Lung (tissue), 11 donors: ENCODE measurements at regions not wholly inside any gene's neighbourhood (a gene's known extent, or its start where the extent isn't known, plus 50 kb on each side); places are given as distances from the start of the nearest gene placed in this dataset.

Source experiments
- ATAC-seq: fragments of 200-7000 bp; cut with Tn5 transposase; one replicate; pipeline ENCODE4 v1.9.1; 2020; ENCODE audit warnings: moderate number of reproducible peaks; ENCODE audit not compliant: insufficient read depth, low FRiP score
- DNase-seq, 3 donors: peaks; one replicate each; pipeline ENCODE4 v3.0.0-alpha.2; 2013 to 2017
- H3K27ac ChIP-seq, 2 donors: one replicate each; pipeline ENCODE4 v1.5.1; 2013; ENCODE audit warnings: mild to moderate bottlenecking in 2 of 2, moderate library complexity in 2 of 2, control low read depth in 1 of 2, inconsistent platforms in 1 of 2, low read depth in 1 of 2, low read length in 1 of 2
- H3K27me3 ChIP-seq, 3 donors: one replicate each; pipeline ENCODE4 v1.5.1; 2013; ENCODE audit warnings: low read length in 2 of 3; ENCODE audit not compliant: control insufficient read depth in 3 of 3, insufficient read depth in 3 of 3
- H3K36me3 ChIP-seq, 4 donors: one replicate each; pipeline ENCODE4 v1.5.1; 2013; ENCODE audit warnings: low read length in 4 of 4, mild to moderate bottlenecking in 1 of 4, moderate library complexity in 1 of 4; ENCODE audit not compliant: control insufficient read depth in 4 of 4, insufficient read depth in 4 of 4
- H3K4me1 ChIP-seq, 5 donors: one replicate each; pipeline ENCODE4 v1.5.1; 2013; ENCODE audit warnings: low read length in 5 of 5, mild to moderate bottlenecking in 2 of 5, moderate library complexity in 1 of 5; ENCODE audit not compliant: control insufficient read depth in 5 of 5, insufficient read depth in 5 of 5
- H3K4me3 ChIP-seq: one replicate; pipeline ENCODE4 v1.5.1; 2013; ENCODE audit warnings: mild to moderate bottlenecking, control low read depth, moderate library complexity
- H3K9ac ChIP-seq, 2 donors: one replicate each; pipeline ENCODE4 v1.5.1; 2013; ENCODE audit warnings: low read length in 2 of 2, control low read depth in 1 of 2; ENCODE audit not compliant: insufficient read depth in 1 of 2
- H3K9me3 ChIP-seq, 4 donors: one replicate each; pipeline ENCODE4 v1.5.1; 2013; ENCODE audit warnings: low read length in 3 of 4, mild to moderate bottlenecking in 1 of 4, moderate library complexity in 1 of 4; ENCODE audit not compliant: control insufficient read depth in 4 of 4, insufficient read depth in 3 of 4
- CTCF ChIP-seq: IDR thresholded peaks from 2 replicates; pipeline ENCODE4 v1.5.1; 2012; ENCODE audit warnings: mild to moderate bottlenecking; ENCODE audit errors: control extremely low read depth, extremely low read depth
- WGBS, 2 donors: extraction: QIAGEN DNeasy Blood & Tissue Kit; methylation state at CpG; one replicate each; pipeline ENCODE4 v1.1.7; 2013; 5-methylcytosine and 5-hydroxymethylcytosine counted together
- donor health status: control.
- donor health status: control.
- donor health status: Bipolar disorder and iron deficiency.
- donor health status: healthy.
- donor health status: DM: yes; HTN: yes; CAD: no.

- DNase-seq = peak in 2 of 3 donors; percentile 90 to 93
- no peak for ATAC-seq
- no peak overlapping the region for H3K9ac ChIP-seq
Measured at GRCh38 chr4:34678431-34678830, 1565.9 kb downstream of the ARAP2 start.

GRCh38 chr4:34679228-34679627 is 1565.1 kb downstream of the ARAP2 start:
- DNase-seq = peak; percentile 14 to 61 (median 46)
- Histone ChIP-seq H3K36me3 (no peaks in the 10 kb centered on the region), H3K4me1 (peaks cover 0 to 21% (median 0%) of the 10 kb centered on the region in 5 donors), H3K27me3 (no peaks in the 10 kb centered on the region), H3K27ac (no peak overlapping the region), H3K4me3 (no peak overlapping the region), H3K9me3 (peaks cover 0 to 2% (median 0%) of the 10 kb centered on the region in 4 donors), H3K9ac (no peak overlapping the region)
- no peak for TF ChIP-seq CTCF
- WGBS, 2 donors = 86 to 88% methylated on average over 7 of the region's 7 CpGs
- ATAC-seq = no peak

More at GRCh38 chr4:34678431-34678830, 1565.9 kb downstream of the ARAP2 start:
- peaks cover 0 to 21% (median 0%) of the 10 kb centered on the region in 5 donors for H3K4me1 ChIP-seq
- H3K9me3 ChIP-seq = peaks cover 0 to 2% (median 0%) of the 10 kb centered on the region in 4 donors
- no peaks in the 10 kb centered on the region for H3K36me3 ChIP-seq
- H3K4me3 ChIP-seq = no peak overlapping the region
- 71 to 78% methylated on average over 3 of the region's 3 CpGs for WGBS, 2 donors
- no peaks in the 10 kb centered on the region for H3K27me3 ChIP-seq
- H3K27ac ChIP-seq = no peak overlapping the region
- TF ChIP-seq CTCF = no peak

- Histone ChIP-seq H3K4me1 (no peaks in the 10 kb centered on the region), H3K9ac (no peak overlapping the region), H3K4me3 (no peak overlapping the region), H3K36me3 (no peaks in the 10 kb centered on the region), H3K27ac (no peak overlapping the region), H3K9me3 (peaks cover 0 to 4% (median 0%) of the 10 kb centered on the region in 4 donors), H3K27me3 (no peaks in the 10 kb centered on the region)
- no peak for ATAC-seq
- no peak for DNase-seq
- 79 to 88% methylated on average over 1 of the region's 1 CpG for whole genome bisulfite sequencing, 2 donors
- no peak for TF ChIP-seq CTCF
Measured at GRCh38 chr4:34709564-34709963, 1534.8 kb downstream of the ARAP2 start.
